GM12865 (cell line): ENCODE measurements at regions not wholly inside any gene's neighbourhood (a gene's known extent, or its start where the extent isn't known, plus 50 kb on each side); places are given as distances from the start of the nearest gene placed in this dataset.

Source experiments
- DNase-seq: peaks from one replicate; pipeline ENCODE4 v3.0.0; 2010; ENCODE audit warnings: low read depth
- H3K4me3 ChIP-seq: 2 replicates; pipeline ENCODE4 v1.5.1; 2011; ENCODE audit warnings: mild to moderate bottlenecking, low read depth, low read length, control low read depth
- CTCF ChIP-seq: IDR thresholded peaks from 2 replicates; pipeline ENCODE4 v1.5.1; 2011; ENCODE audit warnings: low read length, control low read depth, low read depth, inconsistent platforms; ENCODE audit not compliant: insufficient read depth; ENCODE audit errors: missing control alignments

- DNase-seq = no peak
- H3K4me3 ChIP-seq = no peak overlapping the region
- TF ChIP-seq CTCF = no peak
Measured at GRCh38 chr5:165296401-165297130, 1791.1 kb downstream of the MAT2B start.

GRCh38 chr5:165304193-165304827, 1798.9 kb downstream of the MAT2B start:
- no peak for TF ChIP-seq CTCF
- H3K4me3 ChIP-seq = no peak overlapping the region
- DNase-seq = no peak

GRCh38 chr5:165305596-165305995, 1800.2 kb downstream of the MAT2B start:
- no peak for TF ChIP-seq CTCF
- DNase-seq = no peak
- H3K4me3 ChIP-seq = no peak overlapping the region

GRCh38 chr5:165309446-165309845, 1804.0 kb downstream of the MAT2B start:
- no peak for DNase-seq
- no peak overlapping the region for H3K4me3 ChIP-seq
- TF ChIP-seq CTCF = no peak

GRCh38 chr5:165310031-165310430, 1804.6 kb downstream of the MAT2B start:
- H3K4me3 ChIP-seq = no peak overlapping the region
- no peak for DNase-seq
- TF ChIP-seq CTCF = no peak

GRCh38 chr5:165321912-165322311, 1816.5 kb downstream of the MAT2B start:
- no peak overlapping the region for H3K4me3 ChIP-seq
- TF ChIP-seq CTCF = no peak
- no peak for DNase-seq
